ENCODE measurements at regions not wholly inside any gene's neighbourhood (a gene's known extent, or its start where the extent isn't known, plus 50 kb on each side); places are given as distances from the start of the nearest gene placed in this dataset.

DNA sequence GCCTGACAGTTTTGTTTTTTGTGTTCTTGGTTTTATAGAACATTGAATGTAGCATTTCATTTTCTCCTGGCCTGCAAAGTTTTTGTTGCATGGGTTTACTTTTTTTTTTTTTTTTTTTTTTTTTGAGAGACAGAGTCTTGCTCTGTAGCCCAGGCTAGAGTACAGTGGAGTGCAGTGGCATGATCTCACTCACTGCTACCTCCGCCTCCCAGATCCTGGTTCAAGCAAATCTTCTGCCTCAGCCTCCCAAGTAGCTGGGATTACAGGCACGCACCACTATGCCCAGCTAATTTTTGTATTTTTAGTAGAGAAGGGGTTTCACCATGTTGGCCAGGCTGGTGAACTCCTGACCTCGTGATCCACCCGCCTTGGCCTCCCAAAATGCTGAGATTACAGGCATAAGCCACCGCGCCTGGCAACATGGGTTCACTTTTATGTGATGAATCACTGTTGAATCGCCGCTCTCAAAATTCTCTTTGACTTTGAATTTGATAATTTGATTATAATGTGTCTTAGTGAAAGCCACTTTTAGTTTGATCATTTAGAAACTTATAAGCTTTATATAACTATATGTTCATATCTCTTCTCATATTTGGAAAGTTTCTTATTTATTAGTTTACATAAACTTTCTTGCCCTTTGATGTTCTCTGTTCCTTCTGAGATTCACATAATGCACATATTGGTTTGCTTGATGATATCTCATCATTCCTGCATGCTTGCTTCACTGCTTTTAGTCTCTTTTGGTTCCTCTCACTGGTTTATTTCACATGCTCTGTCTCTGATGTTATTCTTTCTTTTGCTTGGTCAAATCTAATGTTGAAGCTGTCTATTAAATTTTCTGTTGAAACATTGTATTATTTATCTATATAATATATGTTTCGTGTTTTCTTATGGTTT lies 589.0 kb upstream of the CNTN5 start:
- Histone ChIP-seq H3K27ac (ENCODE audit: low read depth in 1 of 3, low read length in 2 of 3) (no peak overlapping the region), H3K36me3 (ENCODE audit: control insufficient read depth in 3 of 3, insufficient read depth in 2 of 3, low read depth in 1 of 3, low read length in 3 of 3) (no peaks in the 10 kb centered on the region), H3K27me3 (ENCODE audit: control insufficient read depth in 3 of 3, insufficient read depth in 3 of 3, low read length in 3 of 3) (no peaks in the 10 kb centered on the region), H3K4me3 (ENCODE audit: low read depth in 1 of 3, low read length in 3 of 3) (no peak overlapping the region), H3K4me1 (ENCODE audit: control insufficient read depth in 3 of 3, insufficient read depth in 2 of 3, low read depth in 1 of 3, low read length in 2 of 3) (no peaks in the 10 kb centered on the region), H3K9me3 (ENCODE audit: control insufficient read depth in 2 of 2, insufficient read depth in 1 of 2, low read depth in 1 of 2, low read length in 1 of 2) (peaks cover 0 to 6% of the 10 kb centered on the region in 2 donors)
- WGBS, 3 donors = 88 to 91% (median 90%) methylated on average over 9 of the region's 9 CpGs
- no peak for FAIRE-seq
- no peak for DNase-seq

DNA sequence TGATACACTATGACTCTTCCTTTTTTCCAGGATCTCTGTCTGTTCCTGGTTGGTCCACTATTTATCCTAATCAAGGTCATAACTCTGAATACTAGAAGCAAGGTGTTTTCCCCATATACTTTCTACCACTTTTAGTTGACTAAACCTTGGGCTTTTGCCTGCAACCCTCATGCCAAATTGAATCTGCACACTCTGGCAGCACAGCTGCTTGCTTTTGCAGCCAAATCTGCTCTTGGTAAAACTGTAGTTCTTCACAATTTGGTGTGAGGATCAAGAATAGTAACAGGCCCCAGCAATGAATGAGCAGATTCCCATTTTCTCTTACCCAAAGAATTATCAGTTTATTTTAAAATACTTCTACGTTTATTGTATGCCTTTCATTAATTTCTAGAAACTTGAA lies 586.5 kb upstream of the CNTN5 start:
- WGBS, 3 donors = 59 to 73% (median 71%) methylated on average over 1 of the region's 1 CpG
- Histone ChIP-seq H3K27ac (ENCODE audit: low read depth in 1 of 3, low read length in 2 of 3) (no peak overlapping the region), H3K4me1 (ENCODE audit: control insufficient read depth in 3 of 3, insufficient read depth in 2 of 3, low read depth in 1 of 3, low read length in 2 of 3) (no peaks in the 10 kb centered on the region), H3K27me3 (ENCODE audit: control insufficient read depth in 3 of 3, insufficient read depth in 3 of 3, low read length in 3 of 3) (no peaks in the 10 kb centered on the region), H3K4me3 (ENCODE audit: low read depth in 1 of 3, low read length in 3 of 3) (no peak overlapping the region), H3K9me3 (ENCODE audit: control insufficient read depth in 2 of 2, insufficient read depth in 1 of 2, low read depth in 1 of 2, low read length in 1 of 2) (peaks cover 0 to 4% of the 10 kb centered on the region in 2 donors), H3K36me3 (ENCODE audit: control insufficient read depth in 3 of 3, insufficient read depth in 2 of 3, low read depth in 1 of 3, low read length in 3 of 3) (no peaks in the 10 kb centered on the region)
- DNase-seq = no peak
- no peak for FAIRE-seq

GRCh38 chr11:98453378-98453777 lies 567.4 kb upstream of the CNTN5 start:
- no peak overlapping the region for H3K4me3 ChIP-seq (ENCODE audit: low read depth in 1 of 3, low read length in 3 of 3)
- FAIRE-seq (no peak), DNase-seq (no peak)
- 85 to 94% (median 87%) methylated on average over 11 of the region's 11 CpGs for WGBS, 3 donors
- peaks cover 2% of the 10 kb centered on the region in 2 donors for H3K9me3 ChIP-seq (ENCODE audit: control insufficient read depth in 2 of 2, insufficient read depth in 1 of 2, low read depth in 1 of 2, low read length in 1 of 2)
- H3K27ac ChIP-seq (ENCODE audit: low read depth in 1 of 3, low read length in 2 of 3) = no peak overlapping the region
- H3K27me3 ChIP-seq (ENCODE audit: control insufficient read depth in 3 of 3, insufficient read depth in 3 of 3, low read length in 3 of 3) = no peaks in the 10 kb centered on the region
- no peaks in the 10 kb centered on the region for H3K4me1 ChIP-seq (ENCODE audit: control insufficient read depth in 3 of 3, insufficient read depth in 2 of 3, low read depth in 1 of 3, low read length in 2 of 3)
- H3K36me3 ChIP-seq (ENCODE audit: control insufficient read depth in 3 of 3, insufficient read depth in 2 of 3, low read depth in 1 of 3, low read length in 3 of 3) = no peaks in the 10 kb centered on the region

DNA sequence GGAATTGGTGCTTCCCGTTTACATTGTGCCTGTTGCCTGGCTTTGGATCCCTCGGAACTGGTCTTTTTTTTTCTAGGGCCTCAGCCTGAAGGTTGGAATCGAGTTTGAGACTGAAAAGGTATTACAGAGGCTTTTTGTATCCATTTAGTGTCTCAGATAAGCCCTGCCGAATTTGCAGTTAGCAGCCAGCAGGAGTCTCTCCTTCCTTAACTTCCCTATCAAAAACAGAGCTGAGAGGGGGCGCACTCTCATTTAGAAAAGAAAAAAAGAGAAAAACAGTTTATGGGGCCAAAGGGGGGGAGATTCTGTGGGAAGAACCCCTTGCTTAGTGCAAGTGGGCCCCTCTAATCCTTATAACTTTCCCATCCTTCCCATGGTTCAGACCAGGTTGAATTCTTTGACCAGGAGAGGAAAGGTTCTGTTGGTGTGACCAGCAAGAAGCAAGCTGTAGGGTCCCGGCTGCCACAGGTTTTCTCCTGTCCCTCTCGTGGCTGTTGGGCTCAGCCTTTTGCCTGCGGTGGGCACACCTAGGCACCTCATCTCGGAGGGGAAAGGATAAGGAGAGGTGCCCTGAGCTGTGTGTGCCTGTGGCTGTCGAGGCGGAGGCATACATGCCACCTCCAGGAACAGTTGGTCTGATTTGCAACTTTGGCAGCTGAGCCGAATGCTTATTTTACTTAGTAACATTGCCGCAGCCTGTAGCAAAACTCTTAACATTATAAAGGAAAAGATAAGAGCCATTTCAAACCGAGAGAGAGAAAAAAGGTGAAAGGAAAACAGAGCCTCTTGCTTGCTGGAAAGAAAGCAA lies 565.0 kb upstream of the CNTN5 start:
- H3K36me3 ChIP-seq (ENCODE audit: control insufficient read depth in 3 of 3, insufficient read depth in 2 of 3, low read depth in 1 of 3, low read length in 3 of 3) = no peaks in the 10 kb centered on the region

DNA sequence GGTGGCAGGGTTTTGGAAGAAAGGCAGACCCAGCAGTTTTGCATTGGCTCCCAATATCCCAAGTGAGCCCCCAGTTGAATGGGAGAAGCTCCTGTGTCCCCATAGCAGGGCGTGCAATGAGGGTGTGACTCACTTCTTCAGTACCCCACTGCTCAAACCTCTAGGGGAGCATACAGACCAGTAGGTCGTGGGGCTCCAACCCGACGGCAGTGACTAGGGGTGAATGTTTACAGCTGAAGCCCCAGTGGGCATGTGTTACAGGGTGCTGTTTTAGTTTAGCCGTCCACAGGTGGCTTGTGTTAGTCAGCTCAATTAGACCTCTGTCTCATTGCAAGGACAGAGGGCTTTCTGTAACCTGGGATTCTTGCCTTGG lies 564.5 kb upstream of the CNTN5 start:
- Histone ChIP-seq H3K27ac (ENCODE audit: low read depth in 1 of 3, low read length in 2 of 3) (no peak overlapping the region), H3K9me3 (ENCODE audit: control insufficient read depth in 2 of 2, insufficient read depth in 1 of 2, low read depth in 1 of 2, low read length in 1 of 2) (peaks cover 2% of the 10 kb centered on the region in 2 donors), H3K4me1 (ENCODE audit: control insufficient read depth in 3 of 3, insufficient read depth in 2 of 3, low read depth in 1 of 3, low read length in 2 of 3) (no peaks in the 10 kb centered on the region), H3K27me3 (ENCODE audit: control insufficient read depth in 3 of 3, insufficient read depth in 3 of 3, low read length in 3 of 3) (no peaks in the 10 kb centered on the region), H3K36me3 (ENCODE audit: control insufficient read depth in 3 of 3, insufficient read depth in 2 of 3, low read depth in 1 of 3, low read length in 3 of 3) (no peaks in the 10 kb centered on the region), H3K4me3 (ENCODE audit: low read depth in 1 of 3, low read length in 3 of 3) (no peak overlapping the region)
- DNase-seq (no peak), FAIRE-seq (no peak)
- 80 to 91% (median 81%) methylated on average over 5 of the region's 5 CpGs for WGBS, 3 donors

More for the DNA sequence above, 565.0 kb upstream of the CNTN5 start:
- FAIRE-seq (no peak), DNase-seq (no peak)
- Histone ChIP-seq H3K27me3 (ENCODE audit: control insufficient read depth in 3 of 3, insufficient read depth in 3 of 3, low read length in 3 of 3) (no peaks in the 10 kb centered on the region), H3K4me1 (ENCODE audit: control insufficient read depth in 3 of 3, insufficient read depth in 2 of 3, low read depth in 1 of 3, low read length in 2 of 3) (no peaks in the 10 kb centered on the region), H3K9me3 (ENCODE audit: control insufficient read depth in 2 of 2, insufficient read depth in 1 of 2, low read depth in 1 of 2, low read length in 1 of 2) (peaks cover 2% of the 10 kb centered on the region in 2 donors), H3K4me3 (ENCODE audit: low read depth in 1 of 3, low read length in 3 of 3) (no peak overlapping the region), H3K27ac (ENCODE audit: low read depth in 1 of 3, low read length in 2 of 3) (no peak overlapping the region)
- WGBS, 3 donors = 66 to 74% (median 68%) methylated on average over 14 of the region's 14 CpGs

GRCh38 chr11:98495016-98495415 lies 525.7 kb upstream of the CNTN5 start:
- FAIRE-seq = no peak
- WGBS, 3 donors = 61 to 83% (median 75%) methylated on average over 2 of the region's 2 CpGs
- no peaks in the 10 kb centered on the region for H3K4me1 ChIP-seq (ENCODE audit: control insufficient read depth in 3 of 3, insufficient read depth in 2 of 3, low read depth in 1 of 3, low read length in 2 of 3)

GRCh38 chr11:98495601-98496000 lies 525.1 kb upstream of the CNTN5 start:
- 40 to 46% (median 43%) methylated on average over 5 of the region's 5 CpGs for WGBS, 3 donors
- no peak for FAIRE-seq
- DNase-seq = no peak
- Histone ChIP-seq H3K9me3 (ENCODE audit: control insufficient read depth in 2 of 2, insufficient read depth in 1 of 2, low read depth in 1 of 2, low read length in 1 of 2) (no peaks in the 10 kb centered on the region), H3K27me3 (ENCODE audit: control insufficient read depth in 3 of 3, insufficient read depth in 3 of 3, low read length in 3 of 3) (no peaks in the 10 kb centered on the region), H3K27ac (ENCODE audit: low read depth in 1 of 3, low read length in 2 of 3) (no peak overlapping the region), H3K4me3 (ENCODE audit: low read depth in 1 of 3, low read length in 3 of 3) (no peak overlapping the region), H3K4me1 (ENCODE audit: control insufficient read depth in 3 of 3, insufficient read depth in 2 of 3, low read depth in 1 of 3, low read length in 2 of 3) (no peaks in the 10 kb centered on the region), H3K36me3 (ENCODE audit: control insufficient read depth in 3 of 3, insufficient read depth in 2 of 3, low read depth in 1 of 3, low read length in 3 of 3) (no peaks in the 10 kb centered on the region)

More at GRCh38 chr11:98495016-98495415, 525.7 kb upstream of the CNTN5 start:
- Histone ChIP-seq H3K9me3 (ENCODE audit: control insufficient read depth in 2 of 2, insufficient read depth in 1 of 2, low read depth in 1 of 2, low read length in 1 of 2) (no peaks in the 10 kb centered on the region), H3K36me3 (ENCODE audit: control insufficient read depth in 3 of 3, insufficient read depth in 2 of 3, low read depth in 1 of 3, low read length in 3 of 3) (no peaks in the 10 kb centered on the region), H3K27ac (ENCODE audit: low read depth in 1 of 3, low read length in 2 of 3) (no peak overlapping the region), H3K27me3 (ENCODE audit: control insufficient read depth in 3 of 3, insufficient read depth in 3 of 3, low read length in 3 of 3) (no peaks in the 10 kb centered on the region), H3K4me3 (ENCODE audit: low read depth in 1 of 3, low read length in 3 of 3) (no peak overlapping the region)
- no peak for DNase-seq

DNA sequence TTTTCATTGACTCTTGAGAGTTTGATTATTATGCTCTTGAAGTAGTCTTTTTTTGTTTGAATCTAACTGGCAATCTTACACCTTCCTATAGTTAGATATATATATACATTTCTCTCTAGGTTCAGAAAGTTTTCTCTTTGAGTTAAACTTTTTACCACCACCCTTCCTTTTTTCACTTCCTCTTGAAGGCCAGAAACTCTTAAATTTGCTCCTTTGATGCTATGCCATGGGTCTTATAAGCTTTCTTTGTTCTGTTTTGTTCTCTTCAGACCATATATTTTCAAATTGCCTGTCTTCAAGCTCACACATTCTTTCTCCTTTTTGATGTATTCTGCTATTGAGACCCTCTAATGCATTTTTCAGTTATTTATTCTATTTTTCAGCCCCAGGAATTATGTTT lies 513.5 kb upstream of the CNTN5 start:
- DNase-seq (no peak), FAIRE-seq (no peak)
- Histone ChIP-seq H3K27me3 (ENCODE audit: control insufficient read depth in 3 of 3, insufficient read depth in 3 of 3, low read length in 3 of 3) (no peaks in the 10 kb centered on the region), H3K4me3 (ENCODE audit: low read depth in 1 of 3, low read length in 3 of 3) (no peak overlapping the region), H3K9me3 (ENCODE audit: control insufficient read depth in 2 of 2, insufficient read depth in 1 of 2, low read depth in 1 of 2, low read length in 1 of 2) (peaks cover 0 to 3% of the 10 kb centered on the region in 2 donors), H3K4me1 (ENCODE audit: control insufficient read depth in 3 of 3, insufficient read depth in 2 of 3, low read depth in 1 of 3, low read length in 2 of 3) (no peaks in the 10 kb centered on the region), H3K27ac (ENCODE audit: low read depth in 1 of 3, low read length in 2 of 3) (no peak overlapping the region), H3K36me3 (ENCODE audit: control insufficient read depth in 3 of 3, insufficient read depth in 2 of 3, low read depth in 1 of 3, low read length in 3 of 3) (no peaks in the 10 kb centered on the region)
